ENCODE measurements at regions not wholly inside any gene's neighbourhood (a gene's known extent, or its start where the extent isn't known, plus 50 kb on each side); places are given as distances from the start of the nearest gene placed in this dataset.

- TF ChIP-seq CTCF (IDR thresholded peaks at IDR 0.05) = no peak
Measured at GRCh38 chr2:57181315-57182038, 865.1 kb upstream of the VRK2 start.

GRCh38 chr2:57182916-57183315 lies 863.7 kb upstream of the VRK2 start:
- Histone ChIP-seq H3K36me3 (no peaks in the 10 kb centered on the region), H3K4me1 (ENCODE audit: control insufficient read depth in 1 of 2, insufficient read depth in 1 of 2, low read depth in 1 of 2, low read length in 1 of 2) (no peaks in the 10 kb centered on the region), H3K9me3 (no peaks in the 10 kb centered on the region), H3K4me3 (ENCODE audit: low read depth in 1 of 2, low read length in 1 of 2) (no peak overlapping the region), H3K27ac (no peak overlapping the region), H3K27me3 (no peaks in the 10 kb centered on the region)
- no peak for TF ChIP-seq CTCF (IDR thresholded peaks at IDR 0.05)

More at GRCh38 chr2:57181315-57182038, 865.1 kb upstream of the VRK2 start:
- Histone ChIP-seq H3K27me3 (no peaks in the 10 kb centered on the region), H3K4me1 (ENCODE audit: control insufficient read depth in 1 of 2, insufficient read depth in 1 of 2, low read depth in 1 of 2, low read length in 1 of 2) (no peaks in the 10 kb centered on the region), H3K4me3 (ENCODE audit: low read depth in 1 of 2, low read length in 1 of 2) (no peak overlapping the region), H3K36me3 (no peaks in the 10 kb centered on the region), H3K9me3 (no peaks in the 10 kb centered on the region), H3K27ac (no peak overlapping the region)

- Histone ChIP-seq H3K4me3 (ENCODE audit: low read depth in 1 of 2, low read length in 1 of 2) (no peak overlapping the region), H3K27me3 (no peaks in the 10 kb centered on the region), H3K4me1 (ENCODE audit: control insufficient read depth in 1 of 2, insufficient read depth in 1 of 2, low read depth in 1 of 2, low read length in 1 of 2) (no peaks in the 10 kb centered on the region), H3K9me3 (no peaks in the 10 kb centered on the region), H3K27ac (no peak overlapping the region), H3K36me3 (no peaks in the 10 kb centered on the region)
- TF ChIP-seq CTCF (IDR thresholded peaks at IDR 0.05) = no peak
Measured at GRCh38 chr2:57185568-57185967, 861.0 kb upstream of the VRK2 start.

- H3K27ac ChIP-seq = no peak overlapping the region
- no peak overlapping the region for H3K4me3 ChIP-seq (ENCODE audit: low read depth in 1 of 2, low read length in 1 of 2)
Measured at GRCh38 chr2:57190007-57190406, 856.6 kb upstream of the VRK2 start.

GRCh38 chr2:57199663-57200062 lies 846.9 kb upstream of the VRK2 start:
- H3K4me1 ChIP-seq (ENCODE audit: control insufficient read depth in 1 of 2, insufficient read depth in 1 of 2, low read depth in 1 of 2, low read length in 1 of 2) = no peaks in the 10 kb centered on the region
- no peak overlapping the region for H3K27ac ChIP-seq
- no peaks in the 10 kb centered on the region for H3K9me3 ChIP-seq
- H3K27me3 ChIP-seq = no peaks in the 10 kb centered on the region
- H3K4me3 ChIP-seq (ENCODE audit: low read depth in 1 of 2, low read length in 1 of 2) = no peak overlapping the region
- H3K36me3 ChIP-seq = no peaks in the 10 kb centered on the region
- TF ChIP-seq CTCF (IDR thresholded peaks at IDR 0.05) = no peak

More at GRCh38 chr2:57190007-57190406, 856.6 kb upstream of the VRK2 start:
- H3K4me1 ChIP-seq (ENCODE audit: control insufficient read depth in 1 of 2, insufficient read depth in 1 of 2, low read depth in 1 of 2, low read length in 1 of 2) = no peaks in the 10 kb centered on the region
- no peak for TF ChIP-seq CTCF (IDR thresholded peaks at IDR 0.05)
- no peaks in the 10 kb centered on the region for H3K36me3 ChIP-seq
- no peaks in the 10 kb centered on the region for H3K27me3 ChIP-seq
- H3K9me3 ChIP-seq = no peaks in the 10 kb centered on the region

Measured in neutrophil (primary cell).